ENCODE measurements at regions not wholly inside any gene's neighbourhood (a gene's known extent, or its start where the extent isn't known, plus 50 kb on each side); places are given as distances from the start of the nearest gene placed in this dataset.

GRCh38 chrX:126030021-126030420 lies 136.1 kb downstream of the DCAF12L2 start:
- TF ChIP-seq PAX5 (IDR thresholded peaks at IDR 0.05; ENCODE audit: insufficient read depth, low read length, severe bottlenecking), result no peak
- TF ChIP-seq SPI1 (IDR thresholded peaks at IDR 0.05; ENCODE audit: low read depth, low read length), result no peak
- no peak for TF ChIP-seq POLR2AphosphoS5 (IDR thresholded peaks at IDR 0.05; ENCODE audit: low read depth, low read length)
- no peak for TF ChIP-seq TAF1 (IDR thresholded peaks at IDR 0.05; ENCODE audit: low read depth, low read length)
- no peak for TF ChIP-seq POU2F2 (IDR thresholded peaks at IDR 0.05; ENCODE audit: low read depth, low read length)
- TF ChIP-seq POLR2A (IDR thresholded peaks at IDR 0.05; ENCODE audit: low read depth, low read length), result no peak
- DNase-seq (ENCODE audit: insufficient read length, low spot score) (no peak), FAIRE-seq (no peak)

- TF ChIP-seq TAF1 (IDR thresholded peaks at IDR 0.05; ENCODE audit: low read depth, low read length) (no peak), PAX5 (IDR thresholded peaks at IDR 0.05; ENCODE audit: insufficient read depth, low read length, severe bottlenecking) (no peak), POLR2A (IDR thresholded peaks at IDR 0.05; ENCODE audit: low read depth, low read length) (no peak), SPI1 (IDR thresholded peaks at IDR 0.05; ENCODE audit: low read depth, low read length) (peak; percentile 55), POLR2AphosphoS5 (IDR thresholded peaks at IDR 0.05; ENCODE audit: low read depth, low read length) (no peak)
- DNase-seq (ENCODE audit: insufficient read length, low spot score) (no peak), FAIRE-seq (no peak)
Measured at GRCh38 chrX:126063984-126064383, 102.1 kb downstream of the DCAF12L2 start.

- FAIRE-seq, result no peak
- TF ChIP-seq POLR2AphosphoS5 (IDR thresholded peaks at IDR 0.05; ENCODE audit: low read depth, low read length) (no peak), POU2F2 (IDR thresholded peaks at IDR 0.05; ENCODE audit: low read depth, low read length) (no peak)
Measured at GRCh38 chrX:126064901-126065541, 101.1 kb downstream of the DCAF12L2 start.

GRCh38 chrX:126065901-126066660 lies 100.0 kb downstream of the DCAF12L2 start:
- no peak for DNase-seq (ENCODE audit: insufficient read length, low spot score)
- TF ChIP-seq SPI1 (IDR thresholded peaks at IDR 0.05; ENCODE audit: low read depth, low read length), result no peak
- TF ChIP-seq PAX5 (IDR thresholded peaks at IDR 0.05; ENCODE audit: insufficient read depth, low read length, severe bottlenecking), result no peak
- no peak for TF ChIP-seq POU2F2 (IDR thresholded peaks at IDR 0.05; ENCODE audit: low read depth, low read length)
- TF ChIP-seq POLR2AphosphoS5 (IDR thresholded peaks at IDR 0.05; ENCODE audit: low read depth, low read length), result no peak
- TF ChIP-seq POLR2A (IDR thresholded peaks at IDR 0.05; ENCODE audit: low read depth, low read length), result no peak
- no peak for TF ChIP-seq TAF1 (IDR thresholded peaks at IDR 0.05; ENCODE audit: low read depth, low read length)
- no peak for FAIRE-seq

More at GRCh38 chrX:126064901-126065541, 101.1 kb downstream of the DCAF12L2 start:
- no peak for DNase-seq (ENCODE audit: insufficient read length, low spot score)
